Kasumi-1 (cell line): ENCODE measurements at regions not wholly inside any gene's neighbourhood (a gene's known extent, or its start where the extent isn't known, plus 50 kb on each side); places are given as distances from the start of the nearest gene placed in this dataset.
A peak's percentile ranks its signal among the peaks of the same experiment; 100 is the strongest.

Source experiments
- DNase-seq, 2 experiments: peaks; one replicate each; lab custom pipeline; 2025; lab: John Stamatoyannopoulos, UW

DNA sequence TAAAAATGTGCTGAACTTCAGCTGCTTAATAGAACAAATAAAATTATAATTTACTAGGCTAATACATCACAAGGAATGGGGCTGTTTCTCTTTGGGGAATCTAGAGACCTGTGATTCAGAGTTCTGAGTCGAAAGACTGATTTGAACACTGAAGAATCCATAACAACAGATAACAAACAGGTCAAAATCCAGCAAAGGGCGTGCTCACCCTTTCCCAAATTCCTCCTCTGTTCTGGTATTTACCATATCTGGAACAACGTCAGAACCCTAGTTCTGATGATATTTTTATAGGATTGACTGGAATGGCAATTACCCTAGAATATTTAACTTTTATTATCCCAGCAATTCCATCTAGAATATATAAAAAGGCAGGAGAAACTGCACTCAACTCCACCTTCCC, 66.0 kb upstream of the ITGA6 start:
- no peak for DNase-seq

DNA sequence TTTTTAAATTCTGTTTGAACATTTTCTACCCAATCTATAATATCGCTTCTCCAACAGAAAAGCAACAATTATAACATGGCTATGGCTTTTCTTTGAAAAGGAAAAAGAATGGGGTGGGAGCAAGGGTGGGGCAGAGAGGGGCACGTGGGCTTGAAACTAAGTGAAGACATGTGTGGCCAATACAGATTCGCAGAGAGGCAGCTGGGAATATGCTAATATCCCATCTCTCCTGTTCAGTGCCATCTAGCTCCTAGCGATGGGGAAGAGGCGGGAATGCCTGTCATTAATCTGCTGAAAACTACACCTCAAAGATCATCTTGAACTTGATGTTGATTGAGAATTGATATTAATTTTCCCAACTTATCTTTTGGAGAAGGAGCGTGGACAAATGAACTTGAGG, 65.5 kb upstream of the ITGA6 start:
- no peak for DNase-seq

DNA sequence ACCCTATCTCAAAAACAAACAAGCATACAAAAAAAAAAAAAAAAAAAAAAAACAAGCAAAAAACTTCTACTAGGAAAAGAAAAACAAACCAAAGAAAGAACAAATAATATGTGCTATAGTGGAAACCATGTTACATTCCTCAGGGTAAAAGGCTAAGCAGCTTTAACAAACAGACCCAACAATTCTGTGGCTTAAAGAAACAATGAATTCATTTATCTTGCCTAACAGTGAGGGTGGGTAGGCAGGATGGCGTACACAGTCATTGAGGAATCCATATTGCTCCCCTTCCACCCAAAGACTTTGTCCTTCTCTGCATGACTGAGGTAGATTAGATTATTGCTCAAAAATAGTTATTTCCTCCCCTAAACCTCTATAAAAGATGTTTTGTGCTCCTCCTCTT, 63.1 kb upstream of the ITGA6 start:
- no peak for DNase-seq

DNA sequence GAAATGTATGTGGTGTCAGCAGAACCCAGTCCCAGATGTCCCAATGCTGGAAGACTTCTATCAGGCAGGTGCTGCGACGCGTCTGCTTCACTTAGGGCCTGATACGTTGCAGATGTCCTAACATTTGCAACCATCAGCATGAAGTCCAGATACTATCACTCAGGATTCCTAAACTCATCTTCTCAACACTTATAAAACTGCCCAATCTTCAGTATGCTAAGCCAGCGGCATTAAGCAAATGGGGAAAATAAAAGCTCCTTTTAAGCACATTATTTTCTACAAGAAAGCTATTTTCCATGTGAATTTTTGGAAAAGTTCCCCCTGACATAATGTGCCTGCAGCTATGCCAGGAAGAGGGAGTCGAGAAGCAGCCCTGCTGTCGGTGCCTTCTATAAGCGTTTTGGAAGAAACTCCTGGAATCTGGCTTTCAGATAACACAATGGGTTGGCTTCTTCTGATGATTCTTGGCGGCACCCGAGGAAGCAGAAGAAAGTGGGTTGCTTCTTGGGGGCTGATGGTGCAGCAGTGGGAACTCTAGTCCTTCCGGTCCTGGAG, 60.7 kb upstream of the ITGA6 start:
- no peak for DNase-seq

DNA sequence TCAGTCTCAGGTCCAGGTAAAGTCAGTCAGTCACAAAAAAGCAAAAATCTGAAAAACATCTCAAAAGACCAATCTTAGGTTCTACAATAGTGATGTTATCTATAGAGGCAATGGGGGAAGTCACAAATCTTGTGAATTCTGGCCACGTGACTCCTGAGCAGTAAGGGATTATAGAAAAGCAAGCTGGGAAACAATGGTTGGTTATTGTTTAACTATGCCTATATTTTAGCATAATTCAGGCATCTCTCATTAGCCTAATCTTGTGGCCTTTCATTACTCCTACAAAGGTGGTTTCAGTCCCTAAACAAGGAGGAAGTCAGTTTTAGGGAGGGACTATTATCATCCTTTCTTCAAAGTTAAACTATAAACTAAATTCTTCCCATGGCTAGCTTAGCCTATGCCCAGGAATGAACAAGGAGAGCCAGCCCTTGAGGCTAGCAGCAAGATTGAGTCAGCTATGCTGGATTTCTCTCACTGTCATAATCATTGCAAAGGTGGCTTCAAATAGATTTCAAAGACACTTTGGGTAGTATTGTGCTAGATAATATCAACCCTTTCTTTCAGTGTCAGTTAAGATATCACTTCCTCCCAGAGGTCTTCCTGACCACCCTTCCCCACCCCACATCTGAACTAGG, 56.4 kb upstream of the ITGA6 start:
- no peak for DNase-seq

DNA sequence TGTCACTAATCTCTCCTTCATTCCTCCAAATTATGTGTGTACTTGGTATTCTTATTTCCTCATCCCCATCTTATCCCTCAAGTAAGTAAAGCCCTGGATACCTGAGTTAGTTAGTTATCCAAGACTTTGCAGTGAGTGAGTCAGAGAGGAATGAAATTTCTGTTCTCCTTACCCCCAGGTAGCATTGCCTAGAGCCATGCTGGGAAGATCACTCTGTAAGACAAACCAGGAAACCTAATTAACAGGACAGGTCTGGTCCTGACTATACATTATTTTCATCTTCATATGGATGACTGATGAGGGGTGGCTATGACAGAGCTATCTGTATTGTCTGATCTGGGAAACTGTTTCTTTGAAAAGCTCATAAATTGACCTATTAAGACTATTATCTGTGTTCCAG, 55.0 kb upstream of the ITGA6 start:
- no peak for DNase-seq

DNA sequence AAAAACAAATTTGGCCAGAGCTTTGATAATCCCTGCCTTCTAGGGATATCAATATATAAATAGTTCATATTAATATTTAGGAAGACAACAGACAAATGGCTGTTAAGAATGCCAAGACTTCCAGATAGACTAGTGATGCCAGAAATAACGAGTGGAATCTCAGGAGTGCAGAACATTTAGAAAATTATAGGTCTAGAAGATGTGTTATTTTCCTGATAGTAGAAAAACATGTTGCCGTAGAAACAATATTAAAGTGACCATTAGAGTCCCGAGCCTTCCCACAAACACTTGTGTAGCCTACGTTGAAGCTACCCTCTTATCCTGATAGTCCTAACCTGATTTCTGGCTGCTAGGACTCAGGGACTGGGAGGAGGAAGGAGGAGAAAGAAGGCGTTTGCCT, 54.3 kb upstream of the ITGA6 start:
- no peak for DNase-seq

DNA sequence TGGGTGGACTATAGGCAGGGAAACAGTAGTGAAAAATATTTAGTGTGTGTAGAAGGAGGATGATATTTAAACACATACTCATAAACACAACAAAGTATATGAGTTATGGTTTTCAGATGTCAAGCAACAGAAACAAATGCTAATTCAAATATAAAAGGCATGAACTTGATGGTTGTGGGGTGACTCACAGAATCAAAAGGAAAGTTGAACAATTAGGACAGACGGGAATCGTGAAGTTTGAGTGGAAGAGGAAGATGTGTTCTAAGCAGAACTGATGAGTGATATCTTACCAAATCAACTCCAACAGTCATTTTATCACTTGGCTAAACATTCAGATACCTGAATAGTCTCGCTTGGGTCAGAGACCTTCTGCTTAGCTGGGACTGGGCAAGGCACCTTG, 53.6 kb upstream of the ITGA6 start:
- DNase-seq: no peak

DNA sequence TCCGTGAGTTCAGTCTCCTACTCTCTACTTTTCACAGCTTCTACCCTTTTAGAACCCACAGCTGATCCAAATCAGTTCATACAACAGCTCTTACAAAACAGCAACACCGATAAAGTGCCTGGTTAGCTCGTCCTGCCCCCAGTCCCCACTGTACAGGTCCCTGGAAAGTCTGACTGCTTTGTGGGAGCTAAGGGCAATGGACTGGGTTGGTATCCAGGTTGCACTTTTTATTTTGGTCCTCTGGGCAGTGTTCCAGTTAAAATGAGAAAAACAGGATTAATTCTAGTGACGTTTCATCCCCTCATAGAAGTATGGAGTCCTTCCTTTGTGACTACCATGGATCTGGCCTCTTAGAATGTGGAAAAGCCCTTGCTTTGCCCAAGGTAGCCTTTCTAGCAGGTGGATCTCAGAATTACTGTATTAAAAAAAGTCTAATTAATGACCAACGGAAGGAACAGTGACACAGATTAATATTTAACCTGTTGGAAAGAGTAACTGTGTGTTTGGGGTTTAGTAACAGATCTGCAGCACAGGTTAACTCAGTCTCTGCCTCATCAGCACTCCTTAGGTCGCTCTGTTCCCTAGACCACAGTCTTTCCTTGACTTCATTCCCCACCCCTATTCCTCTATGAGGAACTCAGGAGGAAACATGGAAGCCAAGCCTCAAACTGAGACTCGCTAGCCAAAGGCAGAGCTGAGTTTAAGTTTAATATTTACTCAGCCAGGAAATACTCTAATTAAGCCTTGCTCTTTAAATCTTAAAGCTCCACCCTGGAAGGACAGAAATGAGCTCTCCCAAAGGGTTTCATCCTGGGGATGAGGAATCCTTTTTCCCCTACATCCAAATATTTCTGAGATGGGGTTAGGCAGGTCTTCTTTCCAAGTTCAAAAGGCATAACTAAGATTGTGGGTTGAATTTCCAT, 52.8 kb upstream of the ITGA6 start:
- no peak for DNase-seq

DNA sequence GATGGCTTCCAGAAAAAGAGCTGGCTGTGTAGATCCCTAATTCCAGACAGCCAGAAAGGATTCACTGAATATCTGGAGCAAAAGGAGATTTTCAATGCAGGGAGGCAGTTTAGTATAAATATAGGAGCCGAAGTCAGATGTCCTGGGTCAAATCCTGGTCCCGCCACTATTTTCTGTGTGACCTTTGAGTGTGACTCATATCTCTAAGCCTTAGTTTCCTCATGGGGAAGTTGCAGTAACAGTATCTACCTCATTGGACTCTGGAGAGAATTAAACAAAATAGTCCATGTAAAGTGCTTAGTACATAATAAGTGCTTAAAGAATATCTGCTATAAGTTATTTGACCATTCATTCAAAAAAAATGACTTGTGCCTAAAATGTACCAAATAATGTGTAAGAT, 52.1 kb upstream of the ITGA6 start:
- DNase-seq: peak in 1 of 2 experiments; percentile 10

DNA sequence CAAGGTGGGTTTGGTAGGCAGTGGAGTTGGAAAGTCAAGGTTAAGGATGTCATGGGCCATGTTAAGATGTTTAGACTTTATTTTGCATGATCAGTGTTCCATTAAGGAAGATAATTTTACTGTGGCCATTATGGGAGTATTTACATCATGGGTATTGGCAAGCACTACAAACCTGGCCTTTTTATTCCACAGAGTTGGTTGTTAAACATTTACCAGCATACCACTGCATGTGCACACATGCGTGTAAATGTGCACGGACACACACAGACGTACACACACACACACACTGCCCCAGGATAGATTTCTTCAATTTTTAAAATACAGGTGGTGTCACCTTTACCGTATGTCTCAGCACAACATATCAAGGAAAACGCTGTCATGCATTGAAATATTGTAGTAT, 51.4 kb upstream of the ITGA6 start:
- DNase-seq: no peak

DNA sequence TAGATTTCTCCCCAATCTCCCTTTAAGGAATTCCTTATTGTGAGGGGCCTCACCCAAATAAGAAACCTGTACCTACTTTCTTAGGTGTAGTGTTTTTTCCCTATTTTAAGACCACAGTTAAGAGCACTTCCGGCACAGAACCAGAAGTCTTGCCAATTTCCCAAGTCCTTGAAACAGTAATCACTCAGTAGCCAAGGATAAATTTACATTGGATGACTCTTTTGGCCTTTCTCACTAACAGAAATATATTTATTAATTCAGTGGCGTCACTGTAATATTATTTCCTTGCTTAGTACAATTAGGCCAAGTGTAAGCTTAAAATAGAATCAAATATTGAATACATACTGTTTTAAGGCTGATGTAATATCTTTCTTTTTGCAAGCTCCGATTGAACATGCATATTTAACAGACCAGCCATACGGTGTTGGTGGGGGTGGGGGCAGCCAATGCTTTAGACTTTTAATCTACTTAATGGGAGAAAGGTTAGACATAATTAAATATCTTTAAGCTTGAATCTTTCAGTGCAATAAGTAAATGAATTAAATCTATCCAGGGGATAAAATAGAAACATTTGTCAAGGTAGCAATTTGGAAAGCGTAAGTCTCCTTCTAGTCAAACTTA, 50.8 kb upstream of the ITGA6 start:
- DNase-seq: no peak

DNA sequence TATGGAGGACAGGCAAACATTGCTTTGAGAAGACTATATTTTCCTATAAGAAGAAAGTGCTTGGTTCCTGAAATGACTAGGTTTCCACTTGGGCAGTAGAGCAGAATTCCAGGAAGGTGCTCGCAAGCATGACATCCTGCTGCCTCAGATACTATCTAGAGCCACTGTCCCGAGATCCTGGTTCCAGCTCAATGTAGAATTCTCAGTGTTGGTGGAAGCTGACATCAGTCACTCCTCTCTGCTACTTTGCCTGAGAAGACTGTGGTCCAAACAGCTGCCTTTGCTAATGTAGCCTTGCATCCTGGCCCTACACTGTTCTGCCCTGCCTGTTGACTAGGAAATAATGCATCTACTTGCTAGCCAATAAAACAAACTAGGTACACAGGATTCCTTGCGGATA, 50.0 kb upstream of the ITGA6 start:
- no peak for DNase-seq
